Right renal cortex interstitium (tissue), 3 donors: ENCODE measurements at regions not wholly inside any gene's neighbourhood (a gene's known extent, or its start where the extent isn't known, plus 50 kb on each side); places are given as distances from the start of the nearest gene placed in this dataset.

Experiments used
- DNase-seq, 3 donors: peaks; one replicate each; pipeline ENCODE4 v3.0.0-alpha.2; 2013; ENCODE audit warnings: low read depth in 3 of 3, low spot score in 2 of 3

- no peak for DNase-seq
These were observed 55.7 kb upstream of the PHACTR2 start for GRCh38 chr6:143621876-143622605.

GRCh38 chr6:143621159-143621873 is 56.4 kb upstream of the PHACTR2 start:
- no peak for DNase-seq

GRCh38 chr6:143620447-143620846 is 57.3 kb upstream of the PHACTR2 start:
- DNase-seq: no peak

- DNase-seq: no peak
These were observed 57.9 kb upstream of the PHACTR2 start for GRCh38 chr6:143619824-143620401.

- no peak for DNase-seq
These were observed 61.0 kb upstream of the PHACTR2 start for GRCh38 chr6:143616741-143617140.

- no peak for DNase-seq
These were observed 62.0 kb upstream of the PHACTR2 start for GRCh38 chr6:143615785-143616184.

- no peak for DNase-seq
These were observed 63.5 kb upstream of the PHACTR2 start for GRCh38 chr6:143614235-143614634.

- DNase-seq: no peak
These were observed 64.0 kb upstream of the PHACTR2 start for GRCh38 chr6:143613749-143614148.

GRCh38 chr6:143612186-143612585 is 65.6 kb upstream of the PHACTR2 start:
- DNase-seq: no peak

- no peak for DNase-seq
These were observed 66.2 kb upstream of the PHACTR2 start for GRCh38 chr6:143611580-143611979.

- no peak for DNase-seq
These were observed 67.8 kb upstream of the PHACTR2 start for GRCh38 chr6:143609972-143610371.

- DNase-seq: no peak
These were observed 68.3 kb upstream of the PHACTR2 start for GRCh38 chr6:143609501-143609900.

GRCh38 chr6:143608906-143609305 is 68.9 kb upstream of the PHACTR2 start:
- DNase-seq: no peak

GRCh38 chr6:143607974-143608373 is 69.8 kb upstream of the PHACTR2 start:
- DNase-seq: no peak

GRCh38 chr6:143607168-143607567 is 70.6 kb upstream of the PHACTR2 start:
- DNase-seq: no peak

GRCh38 chr6:143605906-143606521 is 71.8 kb upstream of the PHACTR2 start:
- no peak for DNase-seq

GRCh38 chr6:143603455-143603854 is 74.3 kb upstream of the PHACTR2 start:
- no peak for DNase-seq

GRCh38 chr6:143601504-143601903 is 76.3 kb upstream of the PHACTR2 start:
- no peak for DNase-seq

GRCh38 chr6:143600821-143601220 is 76.9 kb upstream of the PHACTR2 start:
- no peak for DNase-seq

- DNase-seq: no peak
These were observed 79.2 kb upstream of the PHACTR2 start for GRCh38 chr6:143598466-143599080.

GRCh38 chr6:143596866-143597265 is 80.9 kb upstream of the PHACTR2 start:
- no peak for DNase-seq
